ENCODE measurements at regions not wholly inside any gene's neighbourhood (a gene's known extent, or its start where the extent isn't known, plus 50 kb on each side); places are given as distances from the start of the nearest gene placed in this dataset.

DNA sequence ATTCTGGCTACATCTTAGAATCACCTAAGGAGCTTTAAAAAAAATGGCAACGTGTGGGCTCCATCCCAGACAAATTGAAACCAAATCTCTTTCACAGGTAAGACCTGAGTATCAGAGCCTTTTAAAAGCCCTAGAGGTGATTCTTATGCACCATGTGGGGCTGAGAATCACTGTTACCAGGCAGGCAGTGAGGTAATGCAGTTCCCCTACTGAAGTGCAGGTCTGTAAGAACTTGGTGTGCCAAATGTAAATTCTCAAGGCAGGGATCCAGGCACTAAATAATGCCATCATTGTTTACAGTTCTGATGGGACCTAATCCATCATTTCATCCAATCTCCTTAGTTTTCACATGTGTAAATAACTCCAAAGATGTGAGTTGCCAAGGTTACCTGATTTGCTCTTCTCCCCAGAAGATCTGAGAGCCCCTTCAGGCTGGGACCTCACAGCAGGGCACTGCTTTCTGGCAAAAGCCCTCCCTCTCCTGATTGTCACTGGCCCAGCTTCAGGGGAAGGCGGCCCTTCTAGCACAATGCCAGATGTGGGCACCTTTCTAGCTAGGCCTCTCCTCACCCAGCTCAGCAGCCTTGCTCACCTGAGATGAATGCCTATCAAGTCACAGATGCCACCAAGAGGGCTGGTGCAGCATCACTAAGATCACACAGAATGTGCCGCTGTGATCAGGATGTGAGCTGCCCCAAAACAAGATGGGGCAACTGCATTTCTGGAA lies 73.6 kb upstream of the RGPD5 start:
- TF ChIP-seq, protein P1, sequence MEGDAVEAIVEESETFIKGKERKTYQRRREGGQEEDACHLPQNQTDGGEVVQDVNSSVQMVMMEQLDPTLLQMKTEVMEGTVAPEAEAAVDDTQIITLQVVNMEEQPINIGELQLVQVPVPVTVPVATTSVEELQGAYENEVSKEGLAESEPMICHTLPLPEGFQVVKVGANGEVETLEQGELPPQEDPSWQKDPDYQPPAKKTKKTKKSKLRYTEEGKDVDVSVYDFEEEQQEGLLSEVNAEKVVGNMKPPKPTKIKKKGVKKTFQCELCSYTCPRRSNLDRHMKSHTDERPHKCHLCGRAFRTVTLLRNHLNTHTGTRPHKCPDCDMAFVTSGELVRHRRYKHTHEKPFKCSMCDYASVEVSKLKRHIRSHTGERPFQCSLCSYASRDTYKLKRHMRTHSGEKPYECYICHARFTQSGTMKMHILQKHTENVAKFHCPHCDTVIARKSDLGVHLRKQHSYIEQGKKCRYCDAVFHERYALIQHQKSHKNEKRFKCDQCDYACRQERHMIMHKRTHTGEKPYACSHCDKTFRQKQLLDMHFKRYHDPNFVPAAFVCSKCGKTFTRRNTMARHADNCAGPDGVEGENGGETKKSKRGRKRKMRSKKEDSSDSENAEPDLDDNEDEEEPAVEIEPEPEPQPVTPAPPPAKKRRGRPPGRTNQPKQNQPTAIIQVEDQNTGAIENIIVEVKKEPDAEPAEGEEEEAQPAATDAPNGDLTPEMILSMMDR (IDR thresholded peaks at IDR 0.05; ENCODE audit: low read depth, low read length) = no peak
- TF ChIP-seq EZH2phosphoT487 (IDR thresholded peaks at IDR 0.05; ENCODE audit: low read depth) = no peak

All from OCI-LY3 (cell line).